BE2C (cell line): ENCODE measurements at regions not wholly inside any gene's neighbourhood (a gene's known extent, or its start where the extent isn't known, plus 50 kb on each side); places are given as distances from the start of the nearest gene placed in this dataset.

Source experiments
- DNase-seq: peaks from one replicate; pipeline ENCODE4 v3.0.0-alpha.2; 2020
- H3K27me3 ChIP-seq: fragments of 250-450 bp; sonication (Bioruptor Pico); 2 replicates; pipeline ENCODE4 v1.5.1; 2020; ENCODE audit warnings: mild to moderate bottlenecking
- H3K36me3 ChIP-seq: fragments of 250-450 bp; sonication (Bioruptor Pico); 2 replicates; pipeline ENCODE4 v1.5.1; 2020; ENCODE audit warnings: mild to moderate bottlenecking
- H3K4me1 ChIP-seq: fragments of 250-450 bp; sonication (Bioruptor Pico); 2 replicates; pipeline ENCODE4 v1.5.1; 2020
- H3K4me3 ChIP-seq: 2 replicates; pipeline ENCODE4 v1.5.1; 2011; ENCODE audit warnings: low read depth, low read length
- H3K9me3 ChIP-seq: fragments of 250-450 bp; sonication (Bioruptor Pico); 2 replicates; pipeline ENCODE4 v1.5.1; 2020
- TF ChIP-seq, protein P1 (sequence below): IDR thresholded peaks from 2 replicates; pipeline ENCODE4 v1.5.1; 2012; ENCODE audit warnings: mild to moderate bottlenecking, low read depth, low read length

- no peaks in the 10 kb centered on the region for H3K4me1 ChIP-seq
- no peak for DNase-seq
- H3K27me3 ChIP-seq = no peaks in the 10 kb centered on the region; the same call in 1 of the 2 replicates
- no peaks in the 10 kb centered on the region for H3K36me3 ChIP-seq
- no peaks in the 10 kb centered on the region for H3K9me3 ChIP-seq
- no peak overlapping the region for H3K4me3 ChIP-seq
- TF ChIP-seq, protein P1, sequence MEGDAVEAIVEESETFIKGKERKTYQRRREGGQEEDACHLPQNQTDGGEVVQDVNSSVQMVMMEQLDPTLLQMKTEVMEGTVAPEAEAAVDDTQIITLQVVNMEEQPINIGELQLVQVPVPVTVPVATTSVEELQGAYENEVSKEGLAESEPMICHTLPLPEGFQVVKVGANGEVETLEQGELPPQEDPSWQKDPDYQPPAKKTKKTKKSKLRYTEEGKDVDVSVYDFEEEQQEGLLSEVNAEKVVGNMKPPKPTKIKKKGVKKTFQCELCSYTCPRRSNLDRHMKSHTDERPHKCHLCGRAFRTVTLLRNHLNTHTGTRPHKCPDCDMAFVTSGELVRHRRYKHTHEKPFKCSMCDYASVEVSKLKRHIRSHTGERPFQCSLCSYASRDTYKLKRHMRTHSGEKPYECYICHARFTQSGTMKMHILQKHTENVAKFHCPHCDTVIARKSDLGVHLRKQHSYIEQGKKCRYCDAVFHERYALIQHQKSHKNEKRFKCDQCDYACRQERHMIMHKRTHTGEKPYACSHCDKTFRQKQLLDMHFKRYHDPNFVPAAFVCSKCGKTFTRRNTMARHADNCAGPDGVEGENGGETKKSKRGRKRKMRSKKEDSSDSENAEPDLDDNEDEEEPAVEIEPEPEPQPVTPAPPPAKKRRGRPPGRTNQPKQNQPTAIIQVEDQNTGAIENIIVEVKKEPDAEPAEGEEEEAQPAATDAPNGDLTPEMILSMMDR = no peak
Observed at GRCh38 chr7:24123076-24123475, 160.9 kb upstream of the NPY start.

- TF ChIP-seq, protein P1 = no peak
- Histone ChIP-seq H3K36me3 (no peaks in the 10 kb centered on the region), H3K4me1 (no peaks in the 10 kb centered on the region), H3K27me3 (no peaks in the 10 kb centered on the region; the same call in 1 of the 2 replicates), H3K9me3 (no peaks in the 10 kb centered on the region), H3K4me3 (no peak overlapping the region)
- DNase-seq = no peak
Observed at GRCh38 chr7:24125765-24126164, 158.2 kb upstream of the NPY start.

DNA sequence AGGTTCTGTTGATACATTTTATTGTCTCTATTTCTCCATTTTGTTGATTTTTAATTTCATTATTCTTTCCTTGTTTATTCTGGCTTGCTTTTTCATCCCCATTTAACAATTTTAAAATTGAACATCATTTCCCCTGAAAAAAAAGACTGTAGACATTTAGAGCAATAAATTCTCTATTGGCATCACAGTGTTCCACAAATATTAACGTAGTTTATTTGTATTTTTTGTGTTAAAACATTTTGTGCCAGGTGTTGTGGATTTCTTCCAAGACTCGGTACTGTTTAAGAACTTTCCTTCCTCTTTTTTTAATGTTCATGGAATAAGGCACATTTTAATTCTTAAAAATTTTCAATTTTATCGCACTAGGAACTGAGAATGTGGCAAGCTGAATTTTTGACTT lies 156.1 kb upstream of the NPY start:
- Histone ChIP-seq H3K4me3 (no peak overlapping the region), H3K27me3 (no peaks in the 10 kb centered on the region; the same call in 1 of the 2 replicates), H3K36me3 (no peaks in the 10 kb centered on the region), H3K9me3 (no peaks in the 10 kb centered on the region), H3K4me1 (no peaks in the 10 kb centered on the region)
- TF ChIP-seq, protein P1 = no peak
- no peak for DNase-seq

GRCh38 chr7:24129597-24129996 lies 154.4 kb upstream of the NPY start:
- TF ChIP-seq, protein P1 = no peak
- DNase-seq = no peak
- Histone ChIP-seq H3K9me3 (no peaks in the 10 kb centered on the region), H3K27me3 (no peaks in the 10 kb centered on the region; the same call in 1 of the 2 replicates), H3K4me3 (no peak overlapping the region), H3K36me3 (no peaks in the 10 kb centered on the region), H3K4me1 (no peaks in the 10 kb centered on the region)

DNA sequence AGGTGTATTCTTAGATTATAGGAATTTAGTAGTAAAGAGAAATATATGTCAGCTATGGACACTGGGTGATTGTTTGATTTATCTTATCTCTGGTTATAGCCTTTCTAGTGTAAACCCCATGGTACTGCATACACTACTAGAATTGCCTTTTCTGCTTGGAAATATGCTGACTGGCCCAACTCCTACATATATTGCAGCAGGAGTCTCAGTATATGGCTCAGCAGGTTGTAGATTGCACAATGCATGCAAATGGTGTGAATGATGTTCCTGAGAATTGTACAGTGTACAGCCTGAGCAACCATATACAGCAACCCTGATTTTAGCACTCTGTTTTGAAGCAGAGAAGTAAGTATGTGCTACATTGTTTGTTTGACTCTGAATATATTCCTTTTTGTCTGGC lies 153.4 kb upstream of the NPY start:
- H3K36me3 ChIP-seq = no peaks in the 10 kb centered on the region
- TF ChIP-seq, protein P1 = no peak

GRCh38 chr7:24133691-24134090 lies 150.3 kb upstream of the NPY start:
- H3K36me3 ChIP-seq = no peaks in the 10 kb centered on the region
- H3K27me3 ChIP-seq = no peaks in the 10 kb centered on the region
- TF ChIP-seq, protein P1 = no peak
- H3K4me3 ChIP-seq = no peak overlapping the region
- H3K4me1 ChIP-seq = no peaks in the 10 kb centered on the region
- no peaks in the 10 kb centered on the region for H3K9me3 ChIP-seq
- no peak for DNase-seq

More for the DNA sequence above, 153.4 kb upstream of the NPY start:
- DNase-seq = no peak
- Histone ChIP-seq H3K9me3 (no peaks in the 10 kb centered on the region), H3K4me3 (no peak overlapping the region), H3K27me3 (no peaks in the 10 kb centered on the region; the same call in 1 of the 2 replicates), H3K4me1 (no peaks in the 10 kb centered on the region)
